ENCODE measurements at regions not wholly inside any gene's neighbourhood (a gene's known extent, or its start where the extent isn't known, plus 50 kb on each side); places are given as distances from the start of the nearest gene placed in this dataset.

- DNase-seq (ENCODE audit: low read depth in 1 of 2, low spot score in 1 of 2) (no peak), FAIRE-seq (no peak), ATAC-seq (no peak)
- H3K27ac ChIP-seq, result no peak overlapping the region
- H3K4me3 ChIP-seq, result no peak overlapping the region
- H3K4me1 ChIP-seq, result no peaks in the 10 kb centered on the region
- 58% methylated on average over 2 of the region's 2 CpGs for WGBS (ENCODE audit: missing lambda C conversion rate)
- TF ChIP-seq HES2 (IDR thresholded peaks at IDR 0.05) (no peak), CEBPB (IDR thresholded peaks at IDR 0.05) (no peak), RARB (CRISPR knock-in tag; IDR thresholded peaks at IDR 0.05) (no peak), POLR2AphosphoS2 (conservative IDR thresholded peaks at IDR 0.05; ENCODE audit: low read length) (no peak), RNF2 (IDR thresholded peaks at IDR 0.05; ENCODE audit: borderline replicate concordance, low read depth) (no peak), POLR2A (IDR thresholded peaks at IDR 0.05; ENCODE audit: low read length) (no peak), SREBF2 (IDR thresholded peaks at IDR 0.05) (no peak), RFX5 (IDR thresholded peaks at IDR 0.05) (no peak), CTCF (IDR thresholded peaks at IDR 0.05) (no peak), MAZ (IDR thresholded peaks at IDR 0.05; ENCODE audit: borderline replicate concordance, low read depth, low read length) (no peak), GATA3 (IDR thresholded peaks at IDR 0.05; ENCODE audit: borderline replicate concordance) (no peak)
- H3K4me2 ChIP-seq, result no peak overlapping the region
- POLR2A ChIA-PET, result no interaction called here
- no peaks in the 10 kb centered on the region for H3K9me3 ChIP-seq
- CTCF ChIA-PET, result no interaction called here
Observed at GRCh38 chr2:142484111-142484510, 353.3 kb upstream of the LRP1B start.

GRCh38 chr2:142483653-142484052, 352.8 kb upstream of the LRP1B start:
- no peak for TF ChIP-seq FOSB (CRISPR knock-in tag; IDR thresholded peaks at IDR 0.05)
- no peak for TF ChIP-seq POLR2A (IDR thresholded peaks at IDR 0.05; ENCODE audit: low read length)
- TF ChIP-seq HOXB5 (CRISPR knock-in tag; IDR thresholded peaks at IDR 0.05), result no peak
- no peak for TF ChIP-seq SMC3 (IDR thresholded peaks at IDR 0.05)
- no peak for TF ChIP-seq TFCP2L1 (CRISPR knock-in tag; IDR thresholded peaks at IDR 0.05)
- TF ChIP-seq SREBF2 (IDR thresholded peaks at IDR 0.05), result no peak
- TF ChIP-seq MYC (IDR thresholded peaks at IDR 0.05; ENCODE audit: borderline replicate concordance, low read length), result no peak
- no peak for TF ChIP-seq HDAC2 (IDR thresholded peaks at IDR 0.05)
- TF ChIP-seq ELK1 (IDR thresholded peaks at IDR 0.05; ENCODE audit: low read depth, low read length), result no peak
- no peak for TF ChIP-seq NPAS2 (CRISPR knock-in tag; IDR thresholded peaks at IDR 0.05; ENCODE audit: borderline replicate concordance)
- no peak for TF ChIP-seq FOXS1 (CRISPR knock-in tag; IDR thresholded peaks at IDR 0.05)
- CTCF ChIA-PET, result no interaction called here
- Histone ChIP-seq H3K9me3 (no peaks in the 10 kb centered on the region), H3K27ac (no peak overlapping the region), H3K4me3 (no peak overlapping the region), H3K4me2 (no peak overlapping the region), H3K4me1 (no peaks in the 10 kb centered on the region)
- ATAC-seq (no peak), FAIRE-seq (no peak), DNase-seq (ENCODE audit: low read depth in 1 of 2, low spot score in 1 of 2) (no peak)
- POLR2A ChIA-PET, result no interaction called here
- WGBS (ENCODE audit: missing lambda C conversion rate), result 57% methylated on average over 1 of the region's 1 CpG

GRCh38 chr2:142478206-142478605, 347.4 kb upstream of the LRP1B start:
- no peak for TF ChIP-seq BCL3 (IDR thresholded peaks at IDR 0.05)
- no peak for TF ChIP-seq ZSCAN20 (CRISPR knock-in tag; IDR thresholded peaks at IDR 0.05)
- TF ChIP-seq FOSB (CRISPR knock-in tag; IDR thresholded peaks at IDR 0.05), result no peak
- no peak for TF ChIP-seq RFX5 (IDR thresholded peaks at IDR 0.05)
- Histone ChIP-seq H3K4me1 (no peaks in the 10 kb centered on the region), H3K9me3 (no peaks in the 10 kb centered on the region), H3K4me2 (no peak overlapping the region), H3K27ac (no peak overlapping the region), H3K4me3 (no peak overlapping the region)
- 61% methylated on average over 2 of the region's 2 CpGs for WGBS (ENCODE audit: missing lambda C conversion rate)
- ChIA-PET POLR2A (no interaction called here), CTCF (no interaction called here)
- ATAC-seq (no peak), DNase-seq (ENCODE audit: low read depth in 1 of 2, low spot score in 1 of 2) (no peak), FAIRE-seq (no peak)

Measured in A549 (cell line).